HepG2 (cell line): ENCODE measurements at regions not wholly inside any gene's neighbourhood (a gene's known extent, or its start where the extent isn't known, plus 50 kb on each side); places are given as distances from the start of the nearest gene placed in this dataset.

ENCODE experiments used
- ATAC-seq: fragments of 200-7000 bp; cut with Tn5 transposase; 3 replicates; pipeline ENCODE4 v1.9.1; 2020; ENCODE audit warnings: mild to moderate bottlenecking, moderate library complexity
- BruUV-seq: library from RNA; stranded (reverse); fragments of 400-500 nt; replicated peaks from 2 replicates; lab custom pipeline; 2021; lab: Mats Ljungman, UMichigan
- CTCF ChIA-PET: fragments of 300-600 bp; formaldehyde crosslinking; extraction: SDS; loops from one replicate; lab custom pipeline; 2021; ENCODE audit warnings: low total read pairs, inconsistent platforms, low intra/inter-chr PET ratio; lab: Yijun Ruan, JAX
- POLR2A ChIA-PET: fragments of 350-600 bp; sonication (Branson Sonifier 250); formaldehyde crosslinking; loops from one replicate; lab custom pipeline; 2020; ENCODE audit warnings: antibody characterized with exemption, inconsistent platforms; lab: Yijun Ruan, JAX
- DNase-seq: peaks from one replicate; pipeline ENCODE4 v3.0.0-alpha.2; 2015; ENCODE audit warnings: low spot score
- FAIRE-seq: peaks from 3 replicates; lab custom pipeline; 2011; peaks lifted over from hg19 to GRCh38; lab: Jason Lieb, UNC
- H2AFZ ChIP-seq: one replicate; pipeline ENCODE4 v1.6.1; 2011; ENCODE audit warnings: low read length, inconsistent platforms
- H3K27ac ChIP-seq: fragments of 300-600 bp; 3 replicates; pipeline ENCODE4 v1.8.0; 2011; ENCODE audit warnings: mixed run types, mild to moderate bottlenecking, mixed read lengths, low read length, inconsistent platforms; ENCODE audit not compliant: insufficient read depth; ENCODE audit errors: extremely low read length
- H3K27me3 ChIP-seq, 2 experiments: fragments of 200-600 bp in 1 of 2; 2 replicates in 1 of 2; 3 replicates in 1 of 2; pipeline versions ENCODE4 v1.6.0 to v1.8.0; 2011; ENCODE audit warnings: low read length in 2 of 2, mild to moderate bottlenecking in 2 of 2, moderate library complexity in 2 of 2, inconsistent platforms in 1 of 2; ENCODE audit not compliant: insufficient read depth in 2 of 2, control insufficient read depth in 1 of 2
- H3K36me3 ChIP-seq, 2 experiments: fragments of 200-600 bp in 1 of 2; replicated peaks in 1 of 2; 2 replicates in 1 of 2; 3 replicates in 1 of 2; pipeline versions ENCODE4 v1.5.1 to v1.8.0; 2011; ENCODE audit warnings: low read length in 2 of 2, inconsistent platforms in 1 of 2; ENCODE audit not compliant: insufficient read depth in 2 of 2, control insufficient read depth in 1 of 2
- H3K4me1 ChIP-seq: 2 replicates; pipeline ENCODE4 v1.5.1; 2012; ENCODE audit warnings: low read length, inconsistent platforms; ENCODE audit not compliant: insufficient read depth
- H3K4me2 ChIP-seq: 2 replicates; pipeline ENCODE4 v1.6.0; 2011; ENCODE audit warnings: low read depth, low read length, inconsistent platforms
- H3K4me3 ChIP-seq, 3 experiments: fragments of 200-600 bp in 1 of 3; sonication (generic), shearing (Covaris generic) in 1 of 3; replicated peaks in 1 of 3; 2 replicates each; pipeline ENCODE4 v1.5.1; 2011 to 2016; ENCODE audit warnings: low read length in 3 of 3, inconsistent platforms in 2 of 3, low read depth in 2 of 3, mild to moderate bottlenecking in 2 of 3, control low read depth in 1 of 3, mixed read lengths in 1 of 3; ENCODE audit not compliant: insufficient read depth in 1 of 3
- H3K79me2 ChIP-seq: one replicate; pipeline ENCODE4 v1.6.1; 2011; ENCODE audit warnings: low read length, inconsistent platforms; ENCODE audit not compliant: insufficient read depth
- H3K9ac ChIP-seq: 2 replicates; pipeline ENCODE4 v1.6.0; 2011; ENCODE audit warnings: mild to moderate bottlenecking, low read depth, low read length, inconsistent platforms; ENCODE audit not compliant: insufficient read depth
- H3K9me3 ChIP-seq: 2 replicates; pipeline ENCODE4 v1.5.1; 2012; ENCODE audit warnings: mild to moderate bottlenecking, low read length
- H4K20me1 ChIP-seq: 2 replicates; pipeline ENCODE4 v1.6.0; 2011; ENCODE audit warnings: inconsistent platforms, mild to moderate bottlenecking, low read length, moderate library complexity; ENCODE audit not compliant: insufficient read depth
- CTCF ChIP-seq: sonication (generic); formaldehyde crosslinking; IDR thresholded peaks from 2 replicates; pipeline ENCODE4 v1.5.0; 2020; ENCODE audit warnings: mild to moderate bottlenecking, missing genetic modification reagents, moderate library complexity
- FOXC1 ChIP-seq: sonication (generic); formaldehyde crosslinking; IDR thresholded peaks from 2 replicates; pipeline ENCODE4 v1.8.0; 2022; ENCODE audit warnings: mild to moderate bottlenecking, missing genetic modification reagents, borderline replicate concordance
- HINFP ChIP-seq: sonication (generic); formaldehyde crosslinking; IDR thresholded peaks from 2 replicates; pipeline ENCODE4 v1.4.0; 2020; ENCODE audit warnings: low read depth, mild to moderate bottlenecking, missing genetic modification reagents
- MYPOP ChIP-seq: sonication (generic); formaldehyde crosslinking; IDR thresholded peaks from 2 replicates; pipeline ENCODE4 v1.8.1; 2023; ENCODE audit warnings: mild to moderate bottlenecking, moderate library complexity, missing genetic modification reagents
- POGK ChIP-seq: sonication (generic); formaldehyde crosslinking; conservative IDR thresholded peaks from 2 replicates; pipeline ENCODE4 v1.8.0; 2022; ENCODE audit warnings: mild to moderate bottlenecking, moderate library complexity, missing genetic modification reagents
- RFXANK ChIP-seq: IDR thresholded peaks from 2 replicates; pipeline ENCODE4 v1.6.1; 2016
- SP1 ChIP-seq, 2 experiments: fragments of 450-650 bp in 1 of 2; sonication (generic) in 1 of 2; formaldehyde crosslinking in 1 of 2; IDR thresholded peaks; 2 replicates each; pipeline versions ENCODE4 v1.4.0 to v1.6.1; 2016 to 2020; ENCODE audit warnings: missing genetic modification reagents in 1 of 2
- TFDP1 ChIP-seq: IDR thresholded peaks from 2 replicates; pipeline ENCODE4 v1.6.1; 2016; ENCODE audit warnings: missing compliant biosample characterization, missing genetic modification reagents, borderline replicate concordance
- THAP7 ChIP-seq: sonication (generic); formaldehyde crosslinking; IDR thresholded peaks from 2 replicates; pipeline ENCODE4 v1.8.1; 2023; ENCODE audit warnings: mild to moderate bottlenecking, missing genetic modification reagents
- U2AF1 ChIP-seq: fragments of 200-400 bp; formaldehyde crosslinking; optimal IDR thresholded peaks from 2 replicates; pipeline ENCODE3; 2017; ENCODE audit warnings: mild to moderate bottlenecking, low read depth, low read length
- ZBTB39 ChIP-seq: sonication (generic); formaldehyde crosslinking; IDR thresholded peaks from 2 replicates; pipeline ENCODE4 v1.5.0; 2020; ENCODE audit warnings: missing genetic modification reagents
- ZNF101 ChIP-seq: sonication (generic); formaldehyde crosslinking; IDR thresholded peaks from 2 replicates; pipeline ENCODE4 v1.4.0; 2020; ENCODE audit warnings: mild to moderate bottlenecking, low read depth, missing genetic modification reagents, borderline replicate concordance
- ZNF124 ChIP-seq: sonication (generic); formaldehyde crosslinking; IDR thresholded peaks from 2 replicates; pipeline ENCODE4 v1.4.0; 2020; ENCODE audit warnings: missing genetic modification reagents
- ZNF616 ChIP-seq: sonication (generic); formaldehyde crosslinking; IDR thresholded peaks from 2 replicates; pipeline ENCODE4 v1.5.0; 2020; ENCODE audit warnings: low read depth, mild to moderate bottlenecking, missing genetic modification reagents
- WGBS: methylation state at CpG from one replicate; pipeline ENCODE4 v1.1.6; 2017; ENCODE audit warnings: low lambda C conversion rate; 5-methylcytosine and 5-hydroxymethylcytosine counted together
- in situ Hi-C: cut with HindIII; loops from 2 replicates; pipeline ENCODE4 v1.10.0; 2017; ENCODE audit warnings: low pct_unique_long_range_greater_than_20kb; ENCODE audit not compliant: extremely low pct_ligation_motif_present
- intact Hi-C: fragments of 100-400 bp; cut with micrococcal nuclease; formaldehyde crosslinking; loops from one replicate; pipeline ENCODE4 v1.10.0; 2022; ENCODE audit not compliant: unreplicated experiment

GRCh38 chr3:72022027-72022426, 237.1 kb upstream of the PROK2 start:
- Histone ChIP-seq H3K4me2 (no peak overlapping the region), H3K9me3 (no peaks in the 10 kb centered on the region), H4K20me1 (no peaks in the 10 kb centered on the region), H3K4me3 (no peak overlapping the region), H3K9ac (no peak overlapping the region), H3K27me3 (no peaks in the 10 kb centered on the region; a peak in 1 of 5 replicates), H3K36me3 (no peaks in the 10 kb centered on the region), H3K79me2 (no peaks in the 10 kb centered on the region), H3K4me1 (no peaks in the 10 kb centered on the region), H2AFZ (no peak overlapping the region), H3K27ac (no peak overlapping the region)
- 48% methylated on average over 5 of the region's 5 CpGs for WGBS
- no peak for ATAC-seq
- in situ Hi-C loops (no loop called here), intact Hi-C loops (no loop called here)
- no TSS peak for BruUV-seq
- CTCF ChIA-PET, result no interaction called here
- FAIRE-seq, result no peak
- POLR2A ChIA-PET, result no interaction called here
- no peak for DNase-seq
- no peak for TF ChIP-seq ZBTB39 (CRISPR knock-in tag)
- TF ChIP-seq ZNF124 (CRISPR knock-in tag), result no peak
- TF ChIP-seq ZNF101 (CRISPR knock-in tag), result no peak
- no peak for TF ChIP-seq FOXC1 (CRISPR knock-in tag)
- no peak for TF ChIP-seq POGK (CRISPR knock-in tag)
- no peak for TF ChIP-seq THAP7 (CRISPR knock-in tag)
- TF ChIP-seq RFXANK (CRISPR knock-in tag), result no peak
- TF ChIP-seq U2AF1, result no peak
- TF ChIP-seq ZNF616, result no peak
- no peak for TF ChIP-seq MYPOP (CRISPR knock-in tag)
- no peak for TF ChIP-seq TFDP1 (CRISPR knock-in tag)
- no peak for TF ChIP-seq SP1 (IDR thresholded peaks at IDR 0.05)
- TF ChIP-seq SP1 (CRISPR knock-in tag; IDR thresholded peaks at IDR 0.05), result no peak
- no peak for TF ChIP-seq HINFP (CRISPR knock-in tag)
- no peak for TF ChIP-seq CTCF (CRISPR knock-in tag)
